Left ventricle myocardium inferior (tissue), 1 donor: ENCODE measurements at regions not wholly inside any gene's neighbourhood (a gene's known extent, or its start where the extent isn't known, plus 50 kb on each side); places are given as distances from the start of the nearest gene placed in this dataset.
"Not testable (repeated sequence)": the region's sequence is repeated elsewhere in the genome, so short reads cannot be mapped to it uniquely, and the experiment has no call there.

Experiments
- DNase-seq: peaks from one replicate; pipeline ENCODE4 v3.0.0-alpha.2; 2020
- H3K27ac ChIP-seq: fragments of 200-600 bp; replicated peaks from 2 replicates; pipeline ENCODE4 v1.8.0; 2021
- H3K27me3 ChIP-seq: fragments of 200-600 bp; 2 replicates; pipeline ENCODE4 v1.8.0; 2021; ENCODE audit warnings: low read depth
- H3K36me3 ChIP-seq: fragments of 200-600 bp; 2 replicates; pipeline ENCODE4 v1.8.0; 2021
- H3K4me1 ChIP-seq: fragments of 200-600 bp; 2 replicates; pipeline ENCODE4 v1.8.0; 2021
- H3K4me3 ChIP-seq: fragments of 200-600 bp; 2 replicates; pipeline ENCODE4 v1.8.0; 2021; ENCODE audit warnings: mild to moderate bottlenecking, moderate library complexity
- H3K9me3 ChIP-seq: fragments of 200-600 bp; replicated peaks from 2 replicates; pipeline ENCODE4 v1.8.0; 2021
- intact Hi-C: fragments of 100-400 bp; cut with micrococcal nuclease; formaldehyde crosslinking; loops from one replicate; pipeline ENCODE4 v1.11.0; 2022
- TF ChIP-seq, protein P1 (sequence below): fragments of 200-600 bp; IDR thresholded peaks from 2 replicates; pipeline ENCODE4 v1.8.0; 2021; ENCODE audit warnings: antibody characterized with exemption, mild to moderate bottlenecking, borderline replicate concordance
- donor health status: DM: no; HTN: yes; CAD: no; lungs with severe emphysema.

DNA sequence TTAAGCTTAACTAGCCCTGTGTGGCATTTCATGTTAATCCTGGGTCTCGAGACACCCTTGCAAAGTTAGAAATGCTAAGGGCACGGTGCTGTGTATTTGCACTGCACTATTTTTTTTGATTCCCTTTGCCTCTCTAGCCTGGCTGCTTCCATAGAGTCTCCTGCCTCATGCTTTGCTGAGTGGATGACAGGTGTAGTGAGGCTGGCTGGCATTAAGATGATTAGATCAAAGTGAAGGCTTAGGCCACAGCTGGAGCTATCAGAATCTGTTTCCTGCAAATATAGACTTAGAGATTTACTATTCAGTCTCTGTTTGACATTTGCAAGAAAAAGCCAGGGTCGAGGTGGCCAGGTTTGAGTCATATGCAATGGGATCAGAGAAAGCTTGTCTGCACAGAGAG is 791.1 kb downstream of the AACS start:
- no peak overlapping the region for H3K27ac ChIP-seq
- no peaks in the 10 kb centered on the region for H3K9me3 ChIP-seq
- TF ChIP-seq, protein P1, sequence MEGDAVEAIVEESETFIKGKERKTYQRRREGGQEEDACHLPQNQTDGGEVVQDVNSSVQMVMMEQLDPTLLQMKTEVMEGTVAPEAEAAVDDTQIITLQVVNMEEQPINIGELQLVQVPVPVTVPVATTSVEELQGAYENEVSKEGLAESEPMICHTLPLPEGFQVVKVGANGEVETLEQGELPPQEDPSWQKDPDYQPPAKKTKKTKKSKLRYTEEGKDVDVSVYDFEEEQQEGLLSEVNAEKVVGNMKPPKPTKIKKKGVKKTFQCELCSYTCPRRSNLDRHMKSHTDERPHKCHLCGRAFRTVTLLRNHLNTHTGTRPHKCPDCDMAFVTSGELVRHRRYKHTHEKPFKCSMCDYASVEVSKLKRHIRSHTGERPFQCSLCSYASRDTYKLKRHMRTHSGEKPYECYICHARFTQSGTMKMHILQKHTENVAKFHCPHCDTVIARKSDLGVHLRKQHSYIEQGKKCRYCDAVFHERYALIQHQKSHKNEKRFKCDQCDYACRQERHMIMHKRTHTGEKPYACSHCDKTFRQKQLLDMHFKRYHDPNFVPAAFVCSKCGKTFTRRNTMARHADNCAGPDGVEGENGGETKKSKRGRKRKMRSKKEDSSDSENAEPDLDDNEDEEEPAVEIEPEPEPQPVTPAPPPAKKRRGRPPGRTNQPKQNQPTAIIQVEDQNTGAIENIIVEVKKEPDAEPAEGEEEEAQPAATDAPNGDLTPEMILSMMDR = no peak
- DNase-seq = no peak
- no peaks in the 10 kb centered on the region for H3K36me3 ChIP-seq
- H3K4me1 ChIP-seq = no peaks in the 10 kb centered on the region
- intact Hi-C loops = no loop called here
- H3K4me3 ChIP-seq = no peak overlapping the region
- H3K27me3 ChIP-seq = peaks cover 6% of the 10 kb centered on the region

DNA sequence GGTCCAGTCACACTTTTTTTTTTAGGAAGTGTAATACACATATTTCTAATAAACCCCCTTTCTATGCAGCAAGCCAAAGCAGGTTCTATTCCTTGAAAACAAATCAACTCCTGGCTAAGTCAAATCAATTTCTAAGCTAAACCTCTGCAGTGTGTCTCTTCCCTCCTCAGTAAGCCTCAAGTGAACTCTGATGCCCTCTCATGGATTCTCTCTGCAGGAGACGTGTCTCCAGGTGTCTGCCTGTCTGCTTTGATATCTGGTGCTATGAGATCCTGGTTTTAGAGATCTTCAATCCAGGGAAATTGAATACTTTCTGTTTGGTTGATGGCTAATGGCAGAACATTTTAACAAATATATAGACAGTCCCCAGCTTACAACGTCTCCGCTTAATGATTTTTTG is 791.7 kb downstream of the AACS start:
- TF ChIP-seq, protein P1 = no peak
- Histone ChIP-seq H3K27ac (no peak overlapping the region), H3K4me3 (no peak overlapping the region)

DNA sequence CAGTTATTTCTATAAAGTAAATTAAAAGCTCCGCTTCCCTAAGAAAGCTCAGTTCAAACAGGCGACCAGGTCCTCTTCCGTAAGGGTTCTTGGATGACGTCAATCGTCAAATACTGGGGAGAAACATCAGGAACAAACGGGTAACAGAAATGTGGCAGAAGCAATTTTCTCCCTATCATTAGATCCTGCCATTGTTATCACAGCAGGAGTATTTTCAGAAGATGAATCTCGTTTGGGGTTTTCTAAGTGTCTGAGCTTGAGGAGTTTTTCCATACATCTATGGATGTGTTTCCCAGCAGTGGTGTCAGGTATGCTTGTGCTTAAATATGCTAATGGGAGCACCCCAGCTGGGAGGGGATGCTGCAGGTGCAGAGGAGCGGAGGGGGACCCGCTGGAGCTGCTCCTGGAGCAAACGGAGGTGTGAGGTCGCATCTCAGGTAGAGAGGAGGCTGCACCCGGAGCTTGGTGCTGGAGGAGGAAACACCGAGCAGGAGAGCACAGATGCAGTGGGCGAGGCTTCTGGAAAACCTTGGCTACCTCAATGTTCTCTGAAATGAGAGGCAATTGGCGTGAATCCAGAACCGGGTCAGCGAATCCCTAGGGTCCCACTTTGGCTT is 795.5 kb downstream of the AACS start:
- intact Hi-C loops = no loop called here
- Histone ChIP-seq H3K36me3 (no peaks in the 10 kb centered on the region), H3K9me3 (peaks cover 15% of the 10 kb centered on the region), H3K27ac (no peak overlapping the region), H3K4me3 (peak overlapping the region; percentile 58), H3K27me3 (peaks cover 22% of the 10 kb centered on the region), H3K4me1 (no peaks in the 10 kb centered on the region)
- DNase-seq = no peak
- TF ChIP-seq, protein P1 = no peak

More for the DNA sequence above, 791.7 kb downstream of the AACS start:
- Histone ChIP-seq H3K9me3 (no peaks in the 10 kb centered on the region), H3K36me3 (no peaks in the 10 kb centered on the region), H3K4me1 (no peaks in the 10 kb centered on the region), H3K27me3 (peaks cover 12% of the 10 kb centered on the region)
- intact Hi-C loops = no loop called here
- no peak for DNase-seq

DNA sequence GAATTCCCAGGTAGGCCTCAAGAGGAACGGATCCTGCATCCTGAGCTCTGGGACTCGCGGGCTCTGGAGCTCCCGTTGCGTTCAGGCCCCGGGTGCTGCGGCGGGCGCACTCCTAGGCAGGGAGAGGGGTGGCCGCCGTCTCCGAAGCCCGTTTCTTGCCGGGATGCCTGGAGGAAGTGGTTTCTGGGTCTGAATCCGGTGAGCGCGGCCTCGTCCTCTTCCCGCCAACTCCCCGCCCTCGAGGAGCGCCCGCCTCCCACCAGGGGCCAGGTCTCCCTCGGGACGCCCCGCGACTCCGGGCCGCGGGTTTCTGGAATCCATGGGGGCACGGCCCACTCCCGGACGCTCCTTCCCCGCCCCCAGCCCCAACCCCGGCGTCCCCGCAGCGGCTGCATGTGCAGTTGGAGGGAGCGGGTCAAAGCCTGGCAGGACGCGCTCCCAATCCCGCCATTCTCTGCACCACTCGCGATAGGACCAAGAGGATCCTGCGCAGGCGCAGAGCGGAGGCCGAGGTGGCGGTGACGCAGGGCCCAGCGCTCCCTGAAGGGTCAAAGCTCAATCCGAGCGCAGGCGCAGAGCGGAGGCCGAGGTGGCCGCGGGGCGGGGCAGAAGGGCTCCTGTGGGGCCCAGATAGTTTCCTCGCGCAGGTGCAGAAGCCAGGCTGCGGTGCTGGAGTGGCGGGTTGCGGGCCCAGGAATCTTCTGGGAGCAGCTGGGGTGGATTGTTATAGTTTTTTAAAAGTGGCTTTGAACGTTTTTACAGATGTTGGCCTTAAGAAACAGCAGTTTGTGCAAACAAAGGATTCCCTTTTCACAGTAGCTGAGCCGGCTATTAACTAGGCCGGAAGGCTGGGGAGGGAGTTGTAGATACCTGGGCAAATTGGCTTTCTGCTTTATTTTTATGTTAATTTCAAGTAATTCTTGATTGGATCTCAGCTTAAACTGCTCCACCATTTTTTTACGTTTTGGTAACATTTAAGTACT is 796.4 kb downstream of the AACS start:
- peak overlapping the region; percentile 58 for H3K4me3 ChIP-seq
- TF ChIP-seq, protein P1 = no peak
- no peaks in the 10 kb centered on the region for H3K4me1 ChIP-seq
- peaks cover 18% of the 10 kb centered on the region for H3K9me3 ChIP-seq
- intact Hi-C loops = no loop called here
- H3K27me3 ChIP-seq = peaks cover 22% of the 10 kb centered on the region
- H3K36me3 ChIP-seq = no peaks in the 10 kb centered on the region
- no peak overlapping the region for H3K27ac ChIP-seq
- DNase-seq = peak; percentile 60

DNA sequence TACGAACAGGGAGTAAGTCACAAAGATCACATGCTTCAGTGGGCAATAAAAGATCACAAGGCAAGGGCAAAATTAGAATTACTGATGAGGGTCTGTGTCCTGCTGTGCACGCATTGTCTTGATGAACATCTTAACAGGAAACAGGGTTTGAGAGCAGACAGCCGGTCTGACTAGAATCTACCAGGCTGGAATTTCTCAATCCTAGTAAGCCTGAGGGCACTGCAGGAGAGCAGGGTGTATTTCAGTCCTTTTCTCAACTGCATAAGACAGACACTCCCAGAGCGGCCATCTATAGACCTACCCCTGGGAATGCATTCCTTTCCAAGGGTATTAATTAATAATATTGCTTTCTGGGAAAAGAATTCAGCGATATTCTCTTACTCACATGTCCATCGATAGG is 800.0 kb downstream of the AACS start:
- intact Hi-C loops, H3K4me3 ChIP-seq: not testable (repeated sequence)
- peaks cover 25% of the 10 kb centered on the region for H3K9me3 ChIP-seq

More for the DNA sequence above, 800.0 kb downstream of the AACS start:
- H3K4me1 ChIP-seq, H3K27ac ChIP-seq, DNase-seq, H3K36me3 ChIP-seq: not testable (repeated sequence)
- H3K27me3 ChIP-seq = peaks cover 22% of the 10 kb centered on the region
